ENCODE measurements at regions not wholly inside any gene's neighbourhood (a gene's known extent, or its start where the extent isn't known, plus 50 kb on each side); places are given as distances from the start of the nearest gene placed in this dataset.
"Not testable (repeated sequence)": the region's sequence is repeated elsewhere in the genome, so short reads cannot be mapped to it uniquely, and the experiment has no call there.

DNA sequence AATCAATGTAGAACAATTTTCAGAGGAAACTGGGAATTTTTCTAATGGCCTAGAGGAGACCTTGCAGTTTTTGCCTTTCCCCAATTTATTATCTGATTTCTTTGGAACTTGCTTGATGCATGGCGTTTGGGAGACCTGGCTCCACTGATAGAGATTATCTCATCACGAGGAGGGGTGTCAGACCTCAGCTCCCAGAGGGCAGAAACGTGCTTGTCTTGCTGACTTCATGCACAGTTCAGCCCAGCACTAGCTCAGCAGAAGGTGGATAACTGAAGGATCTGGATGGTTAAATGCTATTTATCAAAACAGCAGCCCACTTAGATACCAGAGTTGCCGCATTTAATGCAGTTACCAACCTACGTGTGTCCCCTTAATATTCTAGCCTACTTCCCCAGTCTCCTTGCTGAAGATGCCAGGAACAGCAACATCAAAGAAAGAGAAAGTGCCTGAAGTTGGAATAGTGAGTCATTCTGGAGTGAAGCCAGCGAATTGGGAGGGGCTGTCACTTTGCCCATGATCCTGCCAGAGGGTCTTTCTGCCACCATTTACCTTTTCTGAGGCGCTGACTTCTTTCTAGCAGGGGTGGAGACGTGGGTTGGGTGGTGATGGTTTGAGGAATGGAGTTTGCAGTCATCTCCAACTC, 133.5 kb upstream of the CADM1 start:
- no peak for DNase-seq

DNA sequence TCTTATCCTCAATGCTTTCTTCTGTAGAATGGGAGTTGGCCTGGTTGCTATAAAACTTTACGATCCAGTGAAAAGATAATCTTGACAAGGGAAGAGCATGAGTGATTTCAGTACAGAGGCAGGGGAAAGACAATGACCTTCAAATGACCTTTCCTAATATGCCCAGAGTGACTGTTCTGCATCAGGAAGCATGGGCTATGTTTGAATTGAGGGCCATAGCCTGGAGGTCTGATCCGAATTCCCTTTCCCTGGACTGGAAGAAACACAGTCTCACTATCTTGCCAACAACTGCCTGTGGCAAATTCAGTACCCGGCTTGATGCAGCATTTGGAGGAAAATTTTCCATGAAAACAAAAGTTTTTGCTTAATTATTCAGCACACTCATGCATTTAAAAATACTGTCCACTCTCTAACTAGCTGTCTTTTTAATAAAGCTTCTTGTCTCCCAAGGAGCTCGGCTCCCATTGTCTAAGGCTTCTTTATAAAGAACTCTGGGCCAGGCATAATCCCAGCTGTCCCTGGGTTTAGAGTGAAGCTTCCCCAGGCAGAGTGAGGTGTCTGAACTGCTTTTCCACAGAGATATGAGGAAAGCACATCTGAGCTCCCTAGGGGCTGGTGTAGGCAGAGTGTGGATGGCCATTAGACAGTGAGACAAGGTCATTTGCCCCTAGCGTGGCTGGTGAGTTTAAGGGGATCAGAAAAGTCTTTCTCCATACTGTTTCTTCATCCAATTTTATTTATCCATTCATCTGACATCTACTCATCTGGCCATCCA, 132.7 kb upstream of the CADM1 start:
- no peak for DNase-seq

DNA sequence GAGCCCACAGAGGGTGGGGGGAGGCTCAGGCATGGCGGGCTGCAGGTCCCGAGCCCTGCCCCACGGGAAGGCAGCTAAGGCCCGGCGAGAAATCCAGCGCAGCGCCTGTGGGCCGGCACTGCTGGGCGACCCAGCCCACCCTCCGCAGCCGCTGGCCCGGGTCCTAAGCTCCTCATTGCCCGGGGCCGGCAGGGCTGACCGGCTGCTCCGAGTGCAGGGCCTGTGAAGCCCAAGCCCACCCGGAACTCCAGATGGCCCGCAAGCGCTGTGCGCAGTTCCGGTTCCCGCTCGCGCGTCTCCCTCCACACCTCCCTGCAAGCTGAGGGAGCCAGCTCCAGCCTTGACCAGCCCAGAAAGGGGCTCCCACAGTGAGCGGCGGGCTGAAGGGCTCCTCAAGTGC, 129.8 kb upstream of the CADM1 start:
- DNase-seq = not testable (repeated sequence)

- DNase-seq = no peak
Measured at GRCh38 chr11:115632061-115632460, 127.8 kb upstream of the CADM1 start.

DNA sequence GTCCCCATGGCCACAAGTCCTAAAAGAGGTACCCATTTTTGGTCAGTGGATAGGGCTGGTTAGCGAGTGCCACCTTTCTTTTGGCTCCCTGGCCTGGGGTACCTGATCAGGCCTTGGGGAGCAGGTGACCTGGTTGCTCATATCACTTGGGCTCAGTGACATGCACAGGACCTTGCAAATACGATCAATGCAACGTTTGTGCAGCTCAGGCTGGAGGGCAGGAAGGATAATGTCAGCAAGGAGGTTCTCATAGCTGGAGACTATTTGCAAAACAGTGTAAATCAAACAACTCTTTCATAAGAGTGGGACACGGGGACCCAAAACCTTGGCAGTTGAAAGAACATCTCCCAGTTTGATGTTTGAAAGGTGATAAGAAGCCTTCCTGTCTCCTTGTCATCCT, 127.4 kb upstream of the CADM1 start:
- no peak for DNase-seq

DNA sequence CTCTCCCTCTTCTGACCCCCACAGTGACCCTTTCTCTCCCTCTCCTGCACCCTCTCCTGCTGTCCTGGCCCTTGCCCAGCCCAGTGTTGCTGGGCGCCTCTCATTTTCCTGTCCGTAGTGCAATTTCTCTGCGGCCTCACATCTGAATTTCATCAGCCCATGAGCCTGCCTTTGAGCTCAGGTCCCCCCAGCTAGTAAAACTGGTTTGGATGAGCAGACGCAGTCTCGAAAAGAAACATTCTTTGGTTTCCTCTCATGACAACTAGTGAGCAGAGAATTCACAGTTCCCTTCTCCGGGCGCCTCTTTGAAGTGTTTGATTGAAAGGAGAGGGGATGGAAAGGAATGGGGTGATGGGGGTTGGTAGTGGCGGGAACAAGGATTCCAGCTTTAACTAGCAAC, 126.0 kb upstream of the CADM1 start:
- no peak for DNase-seq

DNA sequence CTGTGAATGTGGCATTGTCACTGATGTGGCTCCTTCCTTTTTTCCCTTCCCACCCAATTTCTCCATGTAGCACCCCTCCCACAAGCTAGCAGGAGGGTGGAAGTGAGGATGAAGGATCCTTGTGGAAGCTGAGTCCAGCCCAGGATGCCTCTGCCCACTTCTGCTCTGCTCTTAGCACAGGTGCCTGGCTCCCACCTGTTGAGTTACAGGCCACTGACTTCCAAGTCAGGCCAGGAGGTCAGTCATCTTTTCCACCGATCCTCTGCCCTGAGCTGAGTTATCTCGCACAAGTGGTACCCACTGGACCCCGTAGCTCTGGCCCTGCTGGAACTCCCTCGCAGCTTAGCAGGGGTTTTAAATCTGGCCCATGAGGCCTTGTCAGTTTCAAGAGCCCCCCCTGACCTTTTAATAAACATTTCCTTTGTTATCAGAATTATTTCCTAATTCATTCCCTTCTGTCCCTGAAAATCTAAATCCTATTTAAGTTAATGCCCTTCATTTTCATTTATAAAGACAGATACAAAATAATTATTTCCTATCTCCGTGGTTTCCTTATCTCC, 125.3 kb upstream of the CADM1 start:
- DNase-seq = no peak

- DNase-seq = no peak
Measured at GRCh38 chr11:115627666-115628460, 123.6 kb upstream of the CADM1 start.

DNA sequence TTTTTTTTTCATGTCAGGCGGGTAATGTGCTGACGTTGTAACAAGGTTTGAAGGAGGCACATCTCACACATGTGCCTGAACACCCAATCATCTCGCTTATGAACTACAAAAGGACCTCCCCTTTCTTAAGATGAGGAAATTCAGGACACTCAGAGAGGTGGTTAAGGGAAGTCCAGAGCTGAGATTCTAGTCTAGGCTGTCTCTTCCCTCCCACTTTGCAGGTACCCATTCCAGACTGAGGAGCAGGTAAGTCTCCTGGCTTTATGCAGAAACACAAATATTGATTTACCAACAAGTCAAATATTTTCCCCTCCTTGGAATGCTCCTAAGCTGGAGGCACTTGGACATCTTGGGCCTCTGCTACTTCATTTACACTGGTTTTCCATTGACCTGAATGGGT, 122.9 kb upstream of the CADM1 start:
- DNase-seq = no peak

DNA sequence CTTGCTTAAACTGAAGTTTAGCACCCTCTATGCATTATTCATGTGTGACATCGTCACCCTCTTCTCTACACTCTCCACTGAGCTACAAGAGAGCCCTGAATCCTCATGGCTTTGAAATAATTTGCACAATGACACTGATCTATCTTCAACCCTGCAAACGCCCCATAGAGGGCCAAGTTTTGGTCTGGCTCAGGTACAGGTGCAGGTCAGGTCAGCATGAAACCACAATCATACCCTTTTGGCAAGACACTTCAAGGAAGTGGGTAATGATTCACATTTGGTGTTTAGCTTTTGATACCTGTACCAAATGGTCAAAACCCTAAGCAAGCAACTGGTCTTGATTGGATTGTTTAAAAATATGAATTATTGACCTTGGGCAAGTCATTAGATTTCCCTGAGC, 122.2 kb upstream of the CADM1 start:
- no peak for DNase-seq

- no peak for DNase-seq
Measured at GRCh38 chr11:115625502-115625901, 121.3 kb upstream of the CADM1 start.

DNA sequence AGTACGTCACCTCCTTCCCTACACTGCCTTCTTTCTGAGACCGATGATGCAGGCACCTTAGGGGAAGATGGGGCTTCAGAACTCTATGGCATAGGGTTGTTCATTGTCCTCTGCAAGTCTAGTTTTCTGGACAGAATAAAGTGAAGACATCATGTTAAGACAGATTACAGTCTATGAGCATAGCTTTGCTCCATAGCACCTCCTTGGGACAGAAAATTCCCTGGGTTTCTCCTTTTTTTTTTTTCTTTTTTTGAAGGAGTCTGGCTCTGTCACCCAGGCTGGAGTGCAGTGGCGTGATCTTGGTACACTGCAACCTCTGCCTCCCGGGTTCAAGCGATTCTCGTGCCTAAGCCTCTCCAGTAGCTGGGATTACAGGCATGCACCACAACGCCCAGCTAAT, 119.8 kb upstream of the CADM1 start:
- DNase-seq = no peak

- no peak for DNase-seq
Measured at GRCh38 chr11:115623021-115623451, 118.8 kb upstream of the CADM1 start.

DNA sequence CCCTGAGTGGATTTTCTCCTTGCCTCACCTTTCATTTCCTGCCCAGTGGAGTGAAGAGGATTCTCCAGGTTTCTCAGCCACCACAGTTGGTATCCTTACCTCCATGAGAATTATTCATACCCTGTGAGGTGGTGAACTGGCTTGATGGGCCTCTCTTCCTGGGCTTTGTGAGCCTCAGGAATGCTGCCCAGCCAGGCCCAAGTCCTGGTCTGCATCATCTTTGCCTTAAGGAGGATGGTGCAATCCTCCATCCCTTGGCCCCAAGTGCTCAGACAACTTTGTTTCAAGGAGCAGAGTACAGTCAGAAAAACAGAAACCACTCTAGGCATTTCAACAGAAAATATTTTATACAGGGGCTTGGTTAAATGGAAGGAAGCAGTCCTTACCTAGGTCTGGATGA, 114.2 kb upstream of the CADM1 start:
- no peak for DNase-seq

DNA sequence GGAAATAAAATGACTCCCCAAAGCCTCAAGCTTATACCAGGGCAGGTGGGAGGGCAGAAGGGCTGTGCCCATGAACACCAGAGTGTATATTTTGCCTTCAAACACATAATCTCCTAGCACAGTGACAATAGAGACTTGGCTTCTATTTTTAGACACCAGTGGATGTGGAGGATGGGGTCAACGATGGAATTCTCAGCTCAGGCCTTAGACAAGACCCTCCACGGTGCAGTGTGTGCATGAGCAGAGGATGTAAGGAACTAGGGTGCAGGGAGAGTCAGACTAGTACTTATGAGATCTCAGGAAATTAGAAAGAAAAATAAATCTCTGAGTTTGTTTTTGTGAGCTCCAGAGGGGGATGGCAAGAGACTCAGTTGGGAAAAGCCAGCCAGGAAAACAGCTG, 113.6 kb upstream of the CADM1 start:
- DNase-seq = no peak

- DNase-seq = no peak
Measured at GRCh38 chr11:115616971-115617370, 112.8 kb upstream of the CADM1 start.

- DNase-seq = no peak
Measured at GRCh38 chr11:115613986-115614632, 109.9 kb upstream of the CADM1 start.

DNA sequence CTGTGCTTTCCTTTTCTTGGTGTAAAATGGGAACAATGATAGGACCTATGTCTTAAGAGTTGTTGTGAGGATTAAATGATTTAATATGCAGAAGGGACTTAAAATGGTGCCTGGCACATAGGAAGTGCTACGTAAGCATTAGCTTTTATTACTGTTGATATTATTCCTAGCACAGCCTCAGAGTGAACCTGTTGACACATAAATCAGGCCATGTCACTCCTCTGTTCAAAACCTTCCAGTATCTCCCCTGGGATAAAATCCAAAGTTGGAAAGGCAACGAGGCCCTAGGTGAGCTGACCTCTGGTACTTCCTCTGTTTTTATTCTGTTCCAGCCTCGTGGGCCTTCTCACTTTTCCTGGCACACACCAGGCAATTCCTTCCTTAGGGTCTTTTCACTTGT, 108.8 kb upstream of the CADM1 start:
- no peak for DNase-seq

DNA sequence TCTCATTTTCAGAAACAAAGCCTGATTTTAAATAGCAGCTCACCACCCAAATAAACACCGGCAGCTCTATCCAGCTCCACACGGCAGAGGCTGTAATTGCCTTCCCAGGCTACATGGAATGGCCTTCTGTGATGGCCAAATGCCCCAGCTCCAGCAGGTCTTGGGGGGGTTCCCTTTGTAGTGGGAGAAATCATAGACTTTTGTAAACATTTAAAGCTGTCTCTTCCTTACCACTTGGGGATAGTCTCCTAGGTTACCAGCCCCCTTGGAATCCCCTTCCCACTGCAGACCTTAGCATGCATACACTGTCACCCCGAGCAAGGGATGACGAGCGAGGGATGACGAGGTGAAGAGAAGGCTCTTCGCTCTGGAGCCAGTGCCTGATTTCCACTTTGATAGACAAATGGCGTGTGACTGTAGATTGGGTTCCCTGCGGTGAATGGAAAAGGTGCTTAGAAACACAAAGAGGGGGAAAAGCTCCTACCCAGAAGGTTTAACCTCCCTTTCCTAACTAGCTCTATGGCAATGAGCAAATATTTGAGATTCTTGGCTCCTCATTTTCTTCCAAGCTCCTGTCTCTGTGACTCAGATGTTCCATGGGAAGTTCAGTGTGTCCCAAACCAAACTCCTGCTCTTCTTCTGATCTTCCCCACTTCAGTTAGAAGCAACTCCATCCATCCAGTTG, 108.0 kb upstream of the CADM1 start:
- no peak for DNase-seq

- no peak for DNase-seq
Measured at GRCh38 chr11:115611343-115611742, 107.1 kb upstream of the CADM1 start.

DNA sequence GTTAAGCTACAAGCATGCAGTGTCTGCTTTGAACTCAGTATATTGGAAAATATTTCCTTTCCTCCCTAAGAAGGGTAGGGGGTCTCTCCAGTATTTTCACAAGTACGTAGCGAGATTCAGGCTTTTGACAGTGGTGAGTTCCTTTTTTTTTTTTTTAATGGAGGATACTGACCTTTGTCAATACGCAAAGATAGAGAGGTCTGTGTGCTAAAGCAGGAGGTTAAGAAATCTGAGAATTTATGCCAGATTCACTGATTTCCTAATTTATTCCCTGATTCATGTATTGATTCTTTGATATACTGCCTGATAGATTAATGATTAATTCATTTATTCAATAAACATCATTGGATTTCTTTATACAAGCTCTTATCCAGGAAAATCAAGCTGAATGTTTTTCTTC, 106.7 kb upstream of the CADM1 start:
- DNase-seq = no peak

- not testable (repeated sequence) for DNase-seq
Measured at GRCh38 chr11:115610234-115610633, 106.0 kb upstream of the CADM1 start.

Data from CD4-positive, alpha-beta T cell treated with Interleukin-4 for 4 hours (primary cell).